HFFc6 (cell line): ENCODE measurements at regions not wholly inside any gene's neighbourhood (a gene's known extent, or its start where the extent isn't known, plus 50 kb on each side); places are given as distances from the start of the nearest gene placed in this dataset.

Experiments used
- DNase-seq: peaks from one replicate; pipeline ENCODE4 v3.0.0-alpha.2; 2018
- H3K27ac Mint-ChIP-seq: 2 replicates; pipeline ENCODE4 v1.8.0; 2020; ENCODE audit warnings: mild to moderate bottlenecking, mixed read lengths
- H3K27me3 Mint-ChIP-seq: 2 replicates; pipeline ENCODE4 v1.8.0; 2021; ENCODE audit warnings: mild to moderate bottlenecking, moderate library complexity, mixed read lengths; ENCODE audit not compliant: insufficient read depth
- H3K36me3 Mint-ChIP-seq: 2 replicates; pipeline ENCODE4 v1.8.0; 2021; ENCODE audit warnings: low read depth, mixed read lengths
- H3K4me1 Mint-ChIP-seq: 2 replicates; pipeline ENCODE4 v1.8.0; 2020; ENCODE audit warnings: low read depth, mixed read lengths
- H3K4me3 Mint-ChIP-seq: 2 replicates; pipeline ENCODE4 v1.8.0; 2020; ENCODE audit warnings: mild to moderate bottlenecking, moderate library complexity, mixed read lengths
- H3K9me3 Mint-ChIP-seq: 2 replicates; pipeline ENCODE4 v1.8.0; 2020; ENCODE audit warnings: mild to moderate bottlenecking, mixed read lengths
- CTCF ChIP-seq: fragments of 200-600 bp; sonication (generic); IDR thresholded peaks from 2 replicates; pipeline ENCODE4 v1.5.0; 2021; ENCODE audit warnings: antibody characterized with exemption, mild to moderate bottlenecking

- TF ChIP-seq CTCF: no peak
- Mint-ChIP-seq H3K36me3 (peaks cover 12% of the 10 kb centered on the region), H3K27me3 (no peaks in the 10 kb centered on the region; the same call in 1 of the 2 replicates), H3K4me1 (no peaks in the 10 kb centered on the region), H3K9me3 (peaks cover 76% of the 10 kb centered on the region), H3K27ac (no peak overlapping the region), H3K4me3 (no peak overlapping the region)
- DNase-seq: no peak
Measured at GRCh38 chr6:167505199-167505598, 180.3 kb downstream of the TTLL2 start.

- no peak for DNase-seq
- no peak for TF ChIP-seq CTCF
- Mint-ChIP-seq H3K27me3 (no peaks in the 10 kb centered on the region; the same call in 1 of the 2 replicates), H3K4me3 (no peak overlapping the region), H3K27ac (no peak overlapping the region), H3K36me3 (peaks cover 16% of the 10 kb centered on the region), H3K9me3 (peaks cover 75% of the 10 kb centered on the region), H3K4me1 (no peaks in the 10 kb centered on the region)
Measured at GRCh38 chr6:167505782-167506181, 180.9 kb downstream of the TTLL2 start.

DNA sequence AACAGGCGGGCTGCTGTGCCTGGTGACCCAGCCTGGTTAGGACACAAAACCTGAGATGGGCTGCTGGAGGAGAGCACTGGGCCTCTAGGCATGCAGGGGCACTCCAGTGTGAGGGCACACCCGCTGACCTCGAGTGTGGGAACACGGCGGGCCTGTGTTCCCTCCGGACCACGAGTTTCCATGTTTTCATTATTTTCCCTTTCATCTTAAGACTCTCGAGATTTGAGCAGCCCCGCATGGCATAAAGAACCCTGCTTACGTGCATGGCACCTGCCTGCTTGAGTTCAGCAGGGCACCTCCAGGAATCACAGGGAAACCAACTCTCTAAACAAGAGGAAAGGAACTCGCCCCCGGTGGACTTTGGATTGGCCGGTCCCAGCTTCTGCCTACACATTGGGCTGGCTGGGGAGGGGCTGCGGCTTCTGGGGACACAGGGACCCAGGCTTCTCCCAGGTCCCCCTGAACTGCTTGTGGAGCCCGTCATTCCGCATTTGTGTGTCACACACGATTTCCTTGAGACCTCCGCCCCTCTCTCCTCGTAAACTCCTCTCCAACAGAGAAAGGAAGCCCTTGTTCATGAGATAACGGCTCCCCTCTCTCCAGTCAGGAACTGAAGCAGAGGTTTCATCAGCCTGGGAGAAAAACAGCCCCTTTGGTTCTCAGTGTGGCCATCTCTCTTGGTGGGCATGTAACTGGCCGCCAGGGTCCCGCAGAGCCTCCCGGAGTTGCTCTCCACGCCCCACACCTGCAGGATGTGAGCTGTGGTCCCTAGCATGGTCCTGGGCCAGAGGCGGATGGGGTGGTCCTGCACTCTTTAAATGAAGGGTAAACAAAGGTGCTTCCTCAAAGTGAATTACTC, 181.8 kb downstream of the TTLL2 start:
- Mint-ChIP-seq H3K4me3 (no peak overlapping the region), H3K36me3 (peaks cover 16% of the 10 kb centered on the region), H3K9me3 (peaks cover 75% of the 10 kb centered on the region), H3K4me1 (no peaks in the 10 kb centered on the region), H3K27ac (no peak overlapping the region), H3K27me3 (no peaks in the 10 kb centered on the region; the same call in 1 of the 2 replicates)
- TF ChIP-seq CTCF: no peak
- no peak for DNase-seq

DNA sequence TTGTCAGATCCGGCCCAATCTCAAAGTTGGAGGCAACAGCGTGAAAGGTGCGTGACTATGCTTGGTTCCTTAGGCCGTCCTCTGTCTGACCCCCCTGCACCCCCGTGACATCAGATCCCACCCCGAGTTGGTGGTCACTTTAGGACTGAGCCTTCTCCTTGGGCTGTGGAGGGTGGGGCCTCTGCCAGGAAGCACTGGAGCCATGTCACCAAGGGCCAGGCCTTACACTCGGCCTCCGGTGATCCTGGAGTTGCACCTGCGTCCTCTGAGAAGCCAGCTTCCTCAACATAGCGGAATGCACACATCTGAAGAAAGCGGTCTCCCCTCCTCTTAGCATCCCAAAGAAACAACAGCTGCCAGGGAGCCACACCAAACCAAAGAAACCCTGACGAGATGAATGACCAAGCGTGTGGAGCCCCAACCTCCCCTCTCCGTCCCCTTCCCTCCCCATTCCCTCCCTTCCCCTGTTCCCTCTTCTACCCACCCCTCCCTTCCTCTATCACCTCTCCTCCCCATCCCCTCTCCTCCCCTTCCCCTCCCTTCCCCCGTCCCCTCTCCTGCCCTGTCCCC, 182.6 kb downstream of the TTLL2 start:
- Mint-ChIP-seq H3K4me3 (no peak overlapping the region), H3K4me1 (no peaks in the 10 kb centered on the region), H3K36me3 (peaks cover 16% of the 10 kb centered on the region), H3K9me3 (peaks cover 73% of the 10 kb centered on the region), H3K27me3 (no peaks in the 10 kb centered on the region; the same call in 1 of the 2 replicates), H3K27ac (no peak overlapping the region)
- no peak for DNase-seq
- no peak for TF ChIP-seq CTCF

DNA sequence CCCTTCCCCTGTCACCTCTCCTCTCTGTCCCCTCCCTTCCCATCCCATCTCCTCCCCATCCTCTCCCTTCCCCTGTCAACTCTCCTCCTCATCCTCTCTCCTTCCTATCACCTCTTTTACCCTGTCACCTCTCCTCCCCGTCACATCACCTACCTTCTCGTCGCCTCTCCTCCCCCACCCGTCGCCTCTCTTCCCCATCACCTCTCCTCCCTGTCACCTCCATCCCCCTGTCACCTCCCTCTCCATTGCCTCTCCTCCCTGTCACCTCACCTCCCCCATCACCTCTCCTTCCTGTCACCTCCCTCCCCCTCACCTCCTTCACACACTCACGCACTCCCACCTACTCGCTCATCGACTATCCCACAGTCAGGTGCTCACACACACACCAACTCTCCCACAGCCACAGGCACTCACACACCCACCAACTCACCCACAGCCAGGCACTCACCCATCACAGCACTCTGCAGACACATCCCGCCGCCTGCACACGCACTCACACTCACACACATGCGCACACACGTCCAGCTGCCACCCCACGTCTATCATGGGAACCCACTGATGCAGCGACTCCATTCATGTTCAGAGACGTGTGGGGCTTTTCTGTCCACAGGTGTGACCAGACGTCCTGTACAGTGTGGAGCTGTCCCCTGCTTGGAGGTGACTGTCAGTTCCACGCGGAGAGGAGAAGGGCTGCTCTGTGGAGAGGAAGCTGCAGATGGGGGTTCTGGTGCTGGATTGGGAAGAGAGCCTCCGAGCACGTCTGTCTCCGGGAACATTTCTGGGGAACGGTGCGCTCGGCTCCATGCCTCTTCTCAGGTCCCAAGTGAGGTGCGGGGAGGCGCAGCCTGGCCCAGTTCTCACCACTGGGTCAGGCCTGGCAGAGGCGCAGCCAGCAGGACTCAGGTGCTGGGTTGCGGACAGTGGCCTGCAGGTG, 184.3 kb downstream of the TTLL2 start:
- DNase-seq: no peak
- Mint-ChIP-seq H3K27me3 (no peaks in the 10 kb centered on the region; the same call in 1 of the 2 replicates), H3K9me3 (peaks cover 69% of the 10 kb centered on the region), H3K36me3 (peaks cover 16% of the 10 kb centered on the region), H3K4me3 (no peak overlapping the region), H3K27ac (no peak overlapping the region), H3K4me1 (no peaks in the 10 kb centered on the region)
- no peak for TF ChIP-seq CTCF
